ENCODE measurements at regions not wholly inside any gene's neighbourhood (a gene's known extent, or its start where the extent isn't known, plus 50 kb on each side); places are given as distances from the start of the nearest gene placed in this dataset.
A peak's percentile ranks its signal among the peaks of the same experiment; 100 is the strongest.

- Histone ChIP-seq H3K27me3 (ENCODE audit: insufficient read depth, poor library complexity, severe bottlenecking) (no peaks in the 10 kb centered on the region), H3K4me3 (replicated peaks; ENCODE audit: insufficient read depth, low read length) (no peak overlapping the region), H3K27ac (replicated peaks) (no peak overlapping the region)
- peak; percentile 76 for TF ChIP-seq SPI1 (IDR thresholded peaks at IDR 0.05; ENCODE audit: borderline replicate concordance, low read depth)
- TF ChIP-seq, protein P1, sequence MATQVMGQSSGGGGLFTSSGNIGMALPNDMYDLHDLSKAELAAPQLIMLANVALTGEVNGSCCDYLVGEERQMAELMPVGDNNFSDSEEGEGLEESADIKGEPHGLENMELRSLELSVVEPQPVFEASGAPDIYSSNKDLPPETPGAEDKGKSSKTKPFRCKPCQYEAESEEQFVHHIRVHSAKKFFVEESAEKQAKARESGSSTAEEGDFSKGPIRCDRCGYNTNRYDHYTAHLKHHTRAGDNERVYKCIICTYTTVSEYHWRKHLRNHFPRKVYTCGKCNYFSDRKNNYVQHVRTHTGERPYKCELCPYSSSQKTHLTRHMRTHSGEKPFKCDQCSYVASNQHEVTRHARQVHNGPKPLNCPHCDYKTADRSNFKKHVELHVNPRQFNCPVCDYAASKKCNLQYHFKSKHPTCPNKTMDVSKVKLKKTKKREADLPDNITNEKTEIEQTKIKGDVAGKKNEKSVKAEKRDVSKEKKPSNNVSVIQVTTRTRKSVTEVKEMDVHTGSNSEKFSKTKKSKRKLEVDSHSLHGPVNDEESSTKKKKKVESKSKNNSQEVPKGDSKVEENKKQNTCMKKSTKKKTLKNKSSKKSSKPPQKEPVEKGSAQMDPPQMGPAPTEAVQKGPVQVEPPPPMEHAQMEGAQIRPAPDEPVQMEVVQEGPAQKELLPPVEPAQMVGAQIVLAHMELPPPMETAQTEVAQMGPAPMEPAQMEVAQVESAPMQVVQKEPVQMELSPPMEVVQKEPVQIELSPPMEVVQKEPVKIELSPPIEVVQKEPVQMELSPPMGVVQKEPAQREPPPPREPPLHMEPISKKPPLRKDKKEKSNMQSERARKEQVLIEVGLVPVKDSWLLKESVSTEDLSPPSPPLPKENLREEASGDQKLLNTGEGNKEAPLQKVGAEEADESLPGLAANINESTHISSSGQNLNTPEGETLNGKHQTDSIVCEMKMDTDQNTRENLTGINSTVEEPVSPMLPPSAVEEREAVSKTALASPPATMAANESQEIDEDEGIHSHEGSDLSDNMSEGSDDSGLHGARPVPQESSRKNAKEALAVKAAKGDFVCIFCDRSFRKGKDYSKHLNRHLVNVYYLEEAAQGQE (IDR thresholded peaks at IDR 0.05; ENCODE audit: insufficient replicate concordance, low read depth), result no peak
- no peak for DNase-seq (ENCODE audit: low read depth in 1 of 2, low spot score in 1 of 2)
These were observed 246.9 kb downstream of the SOX4 start for GRCh38 chr6:21840428-21840827.

DNA sequence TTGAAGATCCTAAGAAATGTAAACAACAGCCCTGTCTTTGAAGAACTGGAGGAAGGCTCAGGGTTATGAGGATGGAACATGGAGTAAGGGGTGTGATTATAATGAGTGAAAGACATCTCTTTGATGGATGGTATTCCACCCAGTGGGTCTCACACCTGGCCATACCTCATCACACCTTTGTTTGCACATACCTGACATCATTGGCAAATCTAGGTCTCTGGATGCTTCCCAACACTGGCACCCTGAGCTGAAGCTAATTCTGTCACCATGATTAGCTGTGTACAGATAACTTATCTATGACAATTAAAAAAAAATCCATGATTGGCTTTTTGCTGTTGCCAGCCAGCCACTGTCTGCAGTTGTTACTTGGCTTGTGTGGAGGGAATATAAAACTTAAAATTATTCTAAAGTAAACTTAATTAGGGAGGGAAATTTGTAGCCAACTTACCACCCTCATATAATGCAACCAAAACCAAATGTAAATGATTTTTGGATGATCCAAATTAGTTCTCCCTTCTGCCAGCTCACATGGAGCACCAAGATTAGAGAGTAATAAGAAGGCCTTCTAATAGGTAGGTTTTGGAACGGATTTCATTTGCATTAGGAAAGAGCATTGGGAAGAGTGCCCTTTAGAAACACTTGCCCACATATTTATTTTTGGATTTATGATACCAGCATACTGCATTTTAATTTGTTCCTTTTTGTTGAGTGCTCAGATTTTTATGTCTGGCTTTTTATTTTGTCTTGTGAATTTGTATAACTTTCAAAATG is 249.5 kb downstream of the SOX4 start:
- H3K27me3 ChIP-seq (ENCODE audit: insufficient read depth, poor library complexity, severe bottlenecking), result no peaks in the 10 kb centered on the region
- H3K4me3 ChIP-seq (replicated peaks; ENCODE audit: insufficient read depth, low read length), result no peak overlapping the region
- no peak overlapping the region for H3K27ac ChIP-seq (replicated peaks)
- DNase-seq (ENCODE audit: low read depth in 1 of 2, low spot score in 1 of 2), result no peak
- TF ChIP-seq POLR2AphosphoS5 (IDR thresholded peaks at IDR 0.05; ENCODE audit: low read depth) (no peak), GABPA (IDR thresholded peaks at IDR 0.05; ENCODE audit: low read depth) (no peak), SPI1 (IDR thresholded peaks at IDR 0.05; ENCODE audit: borderline replicate concordance, low read depth) (no peak)
- TF ChIP-seq, protein P2, sequence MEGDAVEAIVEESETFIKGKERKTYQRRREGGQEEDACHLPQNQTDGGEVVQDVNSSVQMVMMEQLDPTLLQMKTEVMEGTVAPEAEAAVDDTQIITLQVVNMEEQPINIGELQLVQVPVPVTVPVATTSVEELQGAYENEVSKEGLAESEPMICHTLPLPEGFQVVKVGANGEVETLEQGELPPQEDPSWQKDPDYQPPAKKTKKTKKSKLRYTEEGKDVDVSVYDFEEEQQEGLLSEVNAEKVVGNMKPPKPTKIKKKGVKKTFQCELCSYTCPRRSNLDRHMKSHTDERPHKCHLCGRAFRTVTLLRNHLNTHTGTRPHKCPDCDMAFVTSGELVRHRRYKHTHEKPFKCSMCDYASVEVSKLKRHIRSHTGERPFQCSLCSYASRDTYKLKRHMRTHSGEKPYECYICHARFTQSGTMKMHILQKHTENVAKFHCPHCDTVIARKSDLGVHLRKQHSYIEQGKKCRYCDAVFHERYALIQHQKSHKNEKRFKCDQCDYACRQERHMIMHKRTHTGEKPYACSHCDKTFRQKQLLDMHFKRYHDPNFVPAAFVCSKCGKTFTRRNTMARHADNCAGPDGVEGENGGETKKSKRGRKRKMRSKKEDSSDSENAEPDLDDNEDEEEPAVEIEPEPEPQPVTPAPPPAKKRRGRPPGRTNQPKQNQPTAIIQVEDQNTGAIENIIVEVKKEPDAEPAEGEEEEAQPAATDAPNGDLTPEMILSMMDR (IDR thresholded peaks at IDR 0.05; ENCODE audit: insufficient read depth, low read length), result no peak
- TF ChIP-seq, protein P1 (IDR thresholded peaks at IDR 0.05; ENCODE audit: insufficient replicate concordance, low read depth), result no peak

DNA sequence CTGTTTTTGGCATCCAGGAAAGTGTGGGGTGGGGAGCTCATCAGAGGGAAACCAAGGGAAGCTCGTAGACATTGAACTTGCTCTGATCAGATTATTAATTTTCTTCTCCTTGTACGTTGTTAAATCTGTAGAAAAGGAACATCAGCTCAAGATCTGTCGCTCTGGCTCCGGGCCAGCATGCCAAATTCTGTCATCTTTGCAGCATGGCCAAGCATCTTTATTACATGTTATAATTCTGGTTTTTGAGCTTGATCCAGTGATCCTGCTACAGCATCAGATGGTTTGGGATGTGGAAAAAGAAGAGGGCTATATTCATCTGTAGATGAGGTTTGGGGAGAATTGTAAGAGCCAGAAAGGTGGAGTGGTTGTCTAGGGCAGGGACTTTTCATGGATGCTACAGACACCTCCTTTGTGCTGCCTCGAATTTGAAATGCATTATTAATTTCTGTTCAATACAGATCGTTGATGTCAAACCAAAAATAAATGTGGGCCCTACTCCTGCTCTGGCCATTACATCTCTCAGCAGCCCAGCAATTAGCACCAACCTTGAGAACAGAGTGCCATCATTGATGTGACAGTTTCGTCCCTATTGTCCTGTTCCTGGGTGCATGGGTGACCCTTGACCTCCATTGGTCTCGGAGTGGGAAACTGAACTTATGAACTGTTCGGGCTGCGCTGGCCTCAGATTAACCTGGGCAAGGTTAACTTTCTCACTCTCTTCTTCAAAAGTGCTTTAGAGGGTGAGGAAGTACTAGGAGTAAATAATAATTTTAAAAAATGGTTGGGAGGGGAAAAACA is 250.8 kb downstream of the SOX4 start:
- Histone ChIP-seq H3K4me3 (replicated peaks; ENCODE audit: insufficient read depth, low read length) (no peak overlapping the region), H3K27ac (replicated peaks) (no peak overlapping the region), H3K27me3 (ENCODE audit: insufficient read depth, poor library complexity, severe bottlenecking) (no peaks in the 10 kb centered on the region)
- no peak for DNase-seq (ENCODE audit: low read depth in 1 of 2, low spot score in 1 of 2)
- TF ChIP-seq POLR2AphosphoS5 (IDR thresholded peaks at IDR 0.05; ENCODE audit: low read depth), result no peak
- no peak for TF ChIP-seq GABPA (IDR thresholded peaks at IDR 0.05; ENCODE audit: low read depth)
- TF ChIP-seq, protein P1 (IDR thresholded peaks at IDR 0.05; ENCODE audit: insufficient replicate concordance, low read depth), result no peak
- TF ChIP-seq SPI1 (IDR thresholded peaks at IDR 0.05; ENCODE audit: borderline replicate concordance, low read depth), result no peak
- TF ChIP-seq, protein P2 (IDR thresholded peaks at IDR 0.05; ENCODE audit: insufficient read depth, low read length), result no peak
